ENCODE measurements at regions not wholly inside any gene's neighbourhood (a gene's known extent, or its start where the extent isn't known, plus 50 kb on each side); places are given as distances from the start of the nearest gene placed in this dataset.

DNA sequence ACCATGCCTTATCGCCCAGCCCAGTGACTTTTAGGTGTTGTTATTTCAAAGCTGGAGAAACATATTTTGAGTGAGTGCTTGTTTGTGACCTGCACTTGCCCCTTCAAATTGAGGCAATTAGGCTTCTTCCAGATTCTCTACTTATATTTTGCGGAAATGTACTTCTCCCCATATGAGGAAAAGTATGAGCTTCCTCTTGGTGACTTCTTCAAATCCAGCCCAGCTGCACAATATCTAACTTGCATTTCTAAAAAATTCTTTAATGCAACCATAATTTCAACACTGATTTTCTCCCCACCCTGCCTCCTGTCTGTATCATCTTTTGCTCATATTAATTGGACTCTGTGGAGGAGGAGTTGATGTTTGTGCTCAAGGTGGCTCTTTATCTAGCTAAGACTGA lies 391.2 kb upstream of the POU3F3 start:
- no peak overlapping the region for H3K27ac Mint-ChIP-seq
- ChIA-PET CTCF (no interaction called here), POLR2A (no interaction called here)

DNA sequence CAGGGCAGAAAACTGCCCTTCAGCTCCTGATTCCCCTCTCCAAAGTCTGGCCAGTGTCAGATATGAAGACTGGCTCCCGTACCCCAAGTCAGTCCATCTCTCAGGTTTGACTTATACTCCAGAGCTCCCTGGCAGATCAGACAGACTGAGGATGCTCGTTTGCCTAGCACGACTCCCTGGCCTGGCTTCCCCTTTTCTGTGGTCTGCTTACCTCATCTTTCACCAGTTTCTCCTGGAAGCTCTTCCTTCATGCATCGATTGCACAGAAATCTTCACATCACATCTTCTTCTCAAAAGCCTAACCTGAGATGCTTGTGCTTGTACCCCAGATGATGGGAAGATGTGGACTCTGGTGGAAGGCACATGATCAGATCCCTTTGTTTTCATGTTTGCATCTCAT lies 387.9 kb upstream of the POU3F3 start:
- ChIA-PET CTCF (no interaction called here), POLR2A (no interaction called here)
- H3K36me3 ChIP-seq (ENCODE audit: insufficient read depth, low read length), result no peaks in the 10 kb centered on the region
- Mint-ChIP-seq H3K4me3 (no peak overlapping the region), H3K9me3 (no peaks in the 10 kb centered on the region), H3K27ac (no peak overlapping the region), H3K27me3 (peaks cover 7% of the 10 kb centered on the region), H3K4me1 (ENCODE audit: low read depth) (no peaks in the 10 kb centered on the region), H3K36me3 (ENCODE audit: low read depth) (no peaks in the 10 kb centered on the region)
- H3K27ac ChIP-seq (ENCODE audit: low read depth in 1 of 2, low read length in 2 of 2), result no peak overlapping the region
- no peaks in the 10 kb centered on the region for H3K4me1 ChIP-seq (ENCODE audit: insufficient read depth, low read length)
- no peaks in the 10 kb centered on the region for H3K27me3 ChIP-seq (ENCODE audit: control insufficient read depth in 1 of 2, insufficient read depth in 2 of 2, low read length in 2 of 2)
- no peaks in the 10 kb centered on the region for H3K9me3 ChIP-seq (ENCODE audit: control insufficient read depth in 1 of 2, insufficient read depth in 1 of 2, low read length in 2 of 2)
- intact Hi-C loops (cut with DNase I, micrococcal nuclease), result no loop called here
- no peak overlapping the region for H3K4me3 ChIP-seq (ENCODE audit: low read length)
- DNase-seq (peak in 1 of 14 experiments; percentile 5), ATAC-seq (ENCODE audit: poor library complexity) (no peak)
- TF ChIP-seq, protein P1, sequence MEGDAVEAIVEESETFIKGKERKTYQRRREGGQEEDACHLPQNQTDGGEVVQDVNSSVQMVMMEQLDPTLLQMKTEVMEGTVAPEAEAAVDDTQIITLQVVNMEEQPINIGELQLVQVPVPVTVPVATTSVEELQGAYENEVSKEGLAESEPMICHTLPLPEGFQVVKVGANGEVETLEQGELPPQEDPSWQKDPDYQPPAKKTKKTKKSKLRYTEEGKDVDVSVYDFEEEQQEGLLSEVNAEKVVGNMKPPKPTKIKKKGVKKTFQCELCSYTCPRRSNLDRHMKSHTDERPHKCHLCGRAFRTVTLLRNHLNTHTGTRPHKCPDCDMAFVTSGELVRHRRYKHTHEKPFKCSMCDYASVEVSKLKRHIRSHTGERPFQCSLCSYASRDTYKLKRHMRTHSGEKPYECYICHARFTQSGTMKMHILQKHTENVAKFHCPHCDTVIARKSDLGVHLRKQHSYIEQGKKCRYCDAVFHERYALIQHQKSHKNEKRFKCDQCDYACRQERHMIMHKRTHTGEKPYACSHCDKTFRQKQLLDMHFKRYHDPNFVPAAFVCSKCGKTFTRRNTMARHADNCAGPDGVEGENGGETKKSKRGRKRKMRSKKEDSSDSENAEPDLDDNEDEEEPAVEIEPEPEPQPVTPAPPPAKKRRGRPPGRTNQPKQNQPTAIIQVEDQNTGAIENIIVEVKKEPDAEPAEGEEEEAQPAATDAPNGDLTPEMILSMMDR (IDR thresholded peaks at IDR 0.05), result no peak

More for the DNA sequence above, 391.2 kb upstream of the POU3F3 start:
- H3K36me3 ChIP-seq (ENCODE audit: insufficient read depth, low read length), result no peaks in the 10 kb centered on the region
- H3K9me3 ChIP-seq (ENCODE audit: control insufficient read depth in 1 of 2, insufficient read depth in 1 of 2, low read length in 2 of 2), result no peaks in the 10 kb centered on the region
- no peaks in the 10 kb centered on the region for H3K4me1 ChIP-seq (ENCODE audit: insufficient read depth, low read length)
- Mint-ChIP-seq H3K9me3 (no peaks in the 10 kb centered on the region), H3K36me3 (ENCODE audit: low read depth) (no peaks in the 10 kb centered on the region), H3K27me3 (peaks cover 7% of the 10 kb centered on the region), H3K4me3 (no peak overlapping the region), H3K4me1 (ENCODE audit: low read depth) (no peaks in the 10 kb centered on the region)
- intact Hi-C loops (cut with DNase I, micrococcal nuclease), result no loop called here
- ATAC-seq (ENCODE audit: poor library complexity) (no peak), DNase-seq (no peak)
- TF ChIP-seq, protein P1 (IDR thresholded peaks at IDR 0.05), result no peak
- H3K4me3 ChIP-seq (ENCODE audit: low read length), result no peak overlapping the region
- H3K27ac ChIP-seq (ENCODE audit: low read depth in 1 of 2, low read length in 2 of 2), result no peak overlapping the region
- no peaks in the 10 kb centered on the region for H3K27me3 ChIP-seq (ENCODE audit: control insufficient read depth in 1 of 2, insufficient read depth in 2 of 2, low read length in 2 of 2)

DNA sequence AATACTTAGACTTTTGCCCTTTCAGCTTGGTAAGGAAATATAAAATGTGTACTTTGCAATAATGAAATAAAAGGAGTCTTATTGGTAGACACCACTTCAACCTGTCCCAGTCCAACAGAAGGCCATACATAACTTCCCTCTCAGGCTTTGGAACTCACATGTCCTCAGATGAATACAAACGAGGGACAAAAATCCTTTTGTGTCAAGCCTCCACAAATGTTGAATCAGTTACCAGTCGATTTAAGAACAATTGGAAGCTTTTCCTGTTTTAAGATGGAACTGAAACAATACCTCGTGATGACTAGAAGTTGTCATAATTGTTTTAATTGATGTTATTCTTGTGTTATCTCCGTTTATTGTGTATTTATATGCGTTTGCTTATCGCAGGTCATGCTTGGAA lies 385.1 kb upstream of the POU3F3 start:
- intact Hi-C loops (cut with DNase I, micrococcal nuclease), result no loop called here
- CTCF ChIA-PET, result no interaction called here
- no peaks in the 10 kb centered on the region for H3K9me3 Mint-ChIP-seq
- H3K4me1 ChIP-seq (ENCODE audit: insufficient read depth, low read length), result no peaks in the 10 kb centered on the region
- no peak for DNase-seq
- TF ChIP-seq, protein P1 (IDR thresholded peaks at IDR 0.05), result no peak
- POLR2A ChIA-PET, result no interaction called here
- no peaks in the 10 kb centered on the region for H3K27me3 Mint-ChIP-seq
- H3K4me3 Mint-ChIP-seq, result no peak overlapping the region
- no peaks in the 10 kb centered on the region for H3K9me3 ChIP-seq (ENCODE audit: control insufficient read depth in 1 of 2, insufficient read depth in 1 of 2, low read length in 2 of 2)
- no peak overlapping the region for H3K27ac Mint-ChIP-seq
- H3K36me3 Mint-ChIP-seq (ENCODE audit: low read depth), result no peaks in the 10 kb centered on the region
- ATAC-seq (ENCODE audit: poor library complexity), result no peak
- no peaks in the 10 kb centered on the region for H3K27me3 ChIP-seq (ENCODE audit: control insufficient read depth in 1 of 2, insufficient read depth in 2 of 2, low read length in 2 of 2)
- no peaks in the 10 kb centered on the region for H3K4me1 Mint-ChIP-seq (ENCODE audit: low read depth)
- no peaks in the 10 kb centered on the region for H3K36me3 ChIP-seq (ENCODE audit: insufficient read depth, low read length)
- H3K4me3 ChIP-seq (ENCODE audit: low read length), result no peak overlapping the region
- H3K27ac ChIP-seq (ENCODE audit: low read depth in 1 of 2, low read length in 2 of 2), result no peak overlapping the region
